IMR-90 (cell line): ENCODE measurements at regions not wholly inside any gene's neighbourhood (a gene's known extent, or its start where the extent isn't known, plus 50 kb on each side); places are given as distances from the start of the nearest gene placed in this dataset.

Experiments used
- ATAC-seq: fragments of 200-7000 bp; cut with Tn5 transposase; 2 replicates; pipeline ENCODE4 v1.9.1; 2020; ENCODE audit warnings: low read depth, mild to moderate bottlenecking, moderate library complexity
- BruUV-seq: library from RNA; stranded (reverse); fragments of 400-500 nt; replicated peaks from 2 replicates; lab custom pipeline; 2021; lab: Mats Ljungman, UMichigan
- CTCF ChIA-PET: fragments of 300-600 bp; formaldehyde crosslinking; extraction: SDS; loops from one replicate; lab custom pipeline; 2021; ENCODE audit warnings: antibody characterized with exemption; lab: Yijun Ruan, JAX
- POLR2A ChIA-PET: fragments of 300-600 bp; sonication (Branson Sonifier 250); formaldehyde crosslinking; loops from one replicate; lab custom pipeline; 2022; ENCODE audit warnings: antibody characterized with exemption; ENCODE audit not compliant: unreplicated experiment; lab: Charles Lee
- DNase-seq: peaks from one replicate; pipeline ENCODE4 v3.0.0; 2013
- H2AFZ ChIP-seq: replicated peaks from 2 replicates; pipeline ENCODE3; 2013; ENCODE audit warnings: low read length, mild to moderate bottlenecking; ENCODE audit not compliant: poor library complexity
- H2AK5ac ChIP-seq: 2 replicates; pipeline ENCODE4 v1.6.1; 2013; ENCODE audit warnings: low read depth, low read length, inconsistent platforms
- H2AK9ac ChIP-seq: replicated peaks from 2 replicates; pipeline ENCODE3; 2013; ENCODE audit warnings: mild to moderate bottlenecking, low read depth, low read length, moderate library complexity; ENCODE audit not compliant: poor library complexity
- H2BK120ac ChIP-seq: 2 replicates; pipeline ENCODE4 v1.6.1; 2013; ENCODE audit warnings: low read depth, low read length, inconsistent platforms
- H2BK15ac ChIP-seq: 3 replicates; pipeline ENCODE4 v1.6.1; 2013; ENCODE audit warnings: low read depth, low read length, inconsistent platforms
- H2BK20ac ChIP-seq: 2 replicates; pipeline ENCODE4 v1.6.1; 2013; ENCODE audit warnings: low read depth, mild to moderate bottlenecking, inconsistent platforms, low read length, moderate library complexity
- H2BK5ac ChIP-seq: 2 replicates; pipeline ENCODE4 v1.6.1; 2013; ENCODE audit warnings: mild to moderate bottlenecking, low read depth, low read length, inconsistent platforms; ENCODE audit not compliant: poor library complexity, severe bottlenecking
- H3K14ac ChIP-seq: replicated peaks from 2 replicates; pipeline ENCODE4 v1.6.1; 2013; ENCODE audit warnings: low read depth, low read length, inconsistent platforms
- H3K18ac ChIP-seq: 2 replicates; pipeline ENCODE4 v1.6.1; 2013; ENCODE audit warnings: low read depth, low read length, control low read depth
- H3K23ac ChIP-seq: 2 replicates; pipeline ENCODE4 v1.6.1; 2013; ENCODE audit warnings: low read depth, low read length, inconsistent platforms
- H3K27ac ChIP-seq: 2 replicates; pipeline ENCODE4 v1.5.1; 2013; ENCODE audit warnings: mild to moderate bottlenecking, control low read depth, low read length; ENCODE audit not compliant: insufficient read depth
- H3K27me3 ChIP-seq: 2 replicates; pipeline ENCODE4 v1.6.1; 2013; ENCODE audit warnings: low read length; ENCODE audit not compliant: control insufficient read depth, insufficient read depth
- H3K36me3 ChIP-seq: 2 replicates; pipeline ENCODE4 v1.6.1; 2013; ENCODE audit warnings: low read length, mixed read lengths; ENCODE audit not compliant: control insufficient read depth, insufficient read depth
- H3K4ac ChIP-seq: 2 replicates; pipeline ENCODE4 v1.6.1; 2013; ENCODE audit warnings: low read depth, low read length, inconsistent platforms
- H3K4me1 ChIP-seq: 2 replicates; pipeline ENCODE4 v1.6.1; 2013; ENCODE audit warnings: low read length, mixed read lengths; ENCODE audit not compliant: control insufficient read depth, insufficient read depth
- H3K4me2 ChIP-seq: 2 replicates; pipeline ENCODE4 v1.6.1; 2013; ENCODE audit warnings: low read depth, mild to moderate bottlenecking, control low read depth, low read length, moderate library complexity
- H3K4me3 ChIP-seq: 2 replicates; pipeline ENCODE4 v1.5.1; 2013; ENCODE audit warnings: low read depth, mild to moderate bottlenecking, control low read depth, low read length, moderate library complexity; ENCODE audit not compliant: insufficient read depth
- H3K56ac ChIP-seq: 2 replicates; pipeline ENCODE4 v1.6.1; 2013; ENCODE audit warnings: low read length, inconsistent platforms; ENCODE audit not compliant: insufficient read depth; ENCODE audit errors: extremely low read depth
- H3K79me1 ChIP-seq, 2 experiments: 2 replicates each; pipeline ENCODE4 v1.6.1; 2013; ENCODE audit warnings: low read length in 2 of 2, inconsistent platforms in 1 of 2, low read depth in 1 of 2
- H3K9ac ChIP-seq: 2 replicates; pipeline ENCODE4 v1.6.1; 2013; ENCODE audit warnings: low read depth, low read length, control low read depth
- H3K9me1 ChIP-seq: 2 replicates; pipeline ENCODE4 v1.6.1; 2013; ENCODE audit warnings: low read length, inconsistent platforms; ENCODE audit not compliant: insufficient read depth
- H3K9me3 ChIP-seq: 2 replicates; pipeline ENCODE4 v1.6.1; 2013; ENCODE audit warnings: low read length; ENCODE audit not compliant: control insufficient read depth, insufficient read depth
- H4K20me1 ChIP-seq: 2 replicates; pipeline ENCODE4 v1.6.1; 2013; ENCODE audit warnings: low read length, inconsistent platforms; ENCODE audit not compliant: insufficient read depth
- H4K5ac ChIP-seq: 2 replicates; pipeline ENCODE4 v1.6.1; 2013; ENCODE audit warnings: mild to moderate bottlenecking, low read depth, low read length, control low read depth
- H4K8ac ChIP-seq, 2 experiments: 2 replicates each; pipeline ENCODE4 v1.6.1; 2013; ENCODE audit warnings: low read depth in 2 of 2, low read length in 2 of 2, control low read depth in 1 of 2, inconsistent platforms in 1 of 2
- H4K91ac ChIP-seq: 2 replicates; pipeline ENCODE4 v1.6.1; 2013; ENCODE audit warnings: low read depth, low read length, inconsistent platforms; ENCODE audit not compliant: insufficient read depth
- BHLHE40 ChIP-seq: fragments of 150-350 bp; IDR thresholded peaks from 2 replicates; pipeline ENCODE4 v1.6.1; 2016; ENCODE audit warnings: mild to moderate bottlenecking, low read depth, low read length
- CEBPB ChIP-seq: IDR thresholded peaks from 2 replicates; pipeline ENCODE4 v1.6.1; 2012; ENCODE audit warnings: low read depth, low read length, improper control_type of control experiment
- CHD1 ChIP-seq: IDR thresholded peaks from 2 replicates; pipeline ENCODE4 v1.6.1; 2012; ENCODE audit warnings: low read depth, low read length, improper control_type of control experiment
- ELK1 ChIP-seq: fragments of 150-350 bp; IDR thresholded peaks from 2 replicates; pipeline ENCODE4 v1.6.1; 2016; ENCODE audit warnings: low read depth, mild to moderate bottlenecking, low read length, moderate library complexity, borderline replicate concordance
- FOS ChIP-seq: fragments of 150-350 bp; IDR thresholded peaks from 2 replicates; pipeline ENCODE4 v1.6.1; 2016; ENCODE audit warnings: low read depth, low read length
- MAFK ChIP-seq: IDR thresholded peaks from 2 replicates; pipeline ENCODE4 v1.6.1; 2012; ENCODE audit warnings: low read depth, low read length, improper control_type of control experiment
- MAZ ChIP-seq: IDR thresholded peaks from 2 replicates; pipeline ENCODE4 v1.6.1; 2012; ENCODE audit warnings: low read depth, mild to moderate bottlenecking, low read length, improper control_type of control experiment, moderate library complexity, borderline replicate concordance
- MXI1 ChIP-seq: IDR thresholded peaks from 2 replicates; pipeline ENCODE4 v1.6.1; 2012; ENCODE audit warnings: low read depth, mild to moderate bottlenecking, low read length, moderate library complexity, borderline replicate concordance
- NFE2L2 ChIP-seq: fragments of 150-350 bp; IDR thresholded peaks from 2 replicates; pipeline ENCODE4 v1.6.1; 2016; ENCODE audit warnings: low read depth, mild to moderate bottlenecking, low read length
- POLR2A ChIP-seq: IDR thresholded peaks from 2 replicates; pipeline ENCODE4 v1.6.1; 2012; ENCODE audit warnings: mild to moderate bottlenecking, low read depth, low read length
- RAD21 ChIP-seq: IDR thresholded peaks from 2 replicates; pipeline ENCODE4 v1.6.1; 2012; ENCODE audit warnings: low read length, improper control_type of control experiment
- RCOR1 ChIP-seq: IDR thresholded peaks from 2 replicates; pipeline ENCODE4 v1.6.1; 2012; ENCODE audit warnings: mild to moderate bottlenecking, low read length, improper control_type of control experiment; ENCODE audit not compliant: insufficient replicate concordance
- RFX5 ChIP-seq: IDR thresholded peaks from 2 replicates; pipeline ENCODE4 v1.8.0; 2012; ENCODE audit warnings: low read depth, mild to moderate bottlenecking, low read length, moderate library complexity
- SMC3 ChIP-seq: fragments of 150-350 bp; IDR thresholded peaks from 2 replicates; pipeline ENCODE4 v1.6.1; 2016; ENCODE audit warnings: low read depth, mild to moderate bottlenecking, antibody characterized with exemption, low read length, moderate library complexity
- USF2 ChIP-seq: fragments of 150-350 bp; IDR thresholded peaks from 2 replicates; pipeline ENCODE4 v1.6.1; 2017; ENCODE audit warnings: mild to moderate bottlenecking, antibody characterized with exemption, low read length, low read depth
- WGBS, 2 experiments: methylation state at CpG; one replicate each; pipeline versions ENCODE4 v1.1.5 to v1.1.7; 2013; ENCODE audit warnings: missing lambda C conversion rate in 2 of 2; ENCODE audit not compliant: insufficient read length in 1 of 2; ENCODE audit errors: extremely low coverage in 2 of 2; 5-methylcytosine and 5-hydroxymethylcytosine counted together
- dilution Hi-C: fragments of 300-500 bp; cut with HindIII; formaldehyde crosslinking; loops from one replicate; pipeline ENCODE4 v1.14.3; 2018; ENCODE audit warnings: low sequenced_read_pairs; ENCODE audit not compliant: unreplicated experiment
- in situ Hi-C: fragments of 300-500 bp; cut with MboI; formaldehyde crosslinking; loops from 3 replicates; pipeline ENCODE4 v1.14.3; 2019; ENCODE audit warnings: low sequenced_read_pairs, inconsistent platforms, mixed read lengths
- intact Hi-C: fragments of 100-400 bp; cut with micrococcal nuclease; formaldehyde crosslinking; loops from 2 replicates; pipeline ENCODE4 v1.10.0; 2022
- TF ChIP-seq, protein P1 (sequence below): conservative IDR thresholded peaks from 2 replicates; pipeline ENCODE4 v1.5.1; 2012; ENCODE audit warnings: mild to moderate bottlenecking, low read depth, low read length, improper control_type of control experiment

- in situ Hi-C loops (no loop called here), dilution Hi-C loops (no loop called here)
These were observed 203.5 kb upstream of the GOT2 start for GRCh38 chr16:58937661-58938060.

More at GRCh38 chr16:58937661-58938060, 203.5 kb upstream of the GOT2 start:
- Histone ChIP-seq H3K4me3 (no peak overlapping the region), H4K5ac (no peak overlapping the region), H3K27me3 (no peaks in the 10 kb centered on the region), H3K4ac (no peak overlapping the region), H4K91ac (no peak overlapping the region), H3K79me1 (no peaks in the 10 kb centered on the region), H3K4me1 (no peaks in the 10 kb centered on the region), H2AFZ (no peak overlapping the region), H2AK5ac (no peak overlapping the region), H3K27ac (no peak overlapping the region), H4K20me1 (no peaks in the 10 kb centered on the region), H2BK15ac (no peak overlapping the region), H3K14ac (no peak overlapping the region), H3K18ac (no peak overlapping the region), H3K36me3 (no peaks in the 10 kb centered on the region), H2BK120ac (no peak overlapping the region), H3K56ac (no peak overlapping the region), H3K9me1 (no peaks in the 10 kb centered on the region), H3K23ac (no peak overlapping the region), H3K9me3 (no peaks in the 10 kb centered on the region), H2AK9ac (no peak overlapping the region), H2BK5ac (no peak overlapping the region), H3K9ac (no peak overlapping the region), H2BK20ac (no peak overlapping the region), H3K4me2 (no peak overlapping the region), H4K8ac (no peak overlapping the region)
- intact Hi-C loops = no loop called here
- TF ChIP-seq RAD21 = no peak
- no peak for TF ChIP-seq USF2
- no peak for TF ChIP-seq CHD1
- TF ChIP-seq MAFK = no peak
- no peak for TF ChIP-seq POLR2A
- TF ChIP-seq CEBPB = no peak
- no peak for TF ChIP-seq NFE2L2
- no peak for TF ChIP-seq RFX5
- no peak for TF ChIP-seq FOS
- TF ChIP-seq RCOR1 = no peak
- TF ChIP-seq MAZ = no peak
- TF ChIP-seq ELK1 = no peak
- no peak for TF ChIP-seq MXI1
- no peak for TF ChIP-seq BHLHE40
- TF ChIP-seq, protein P1, sequence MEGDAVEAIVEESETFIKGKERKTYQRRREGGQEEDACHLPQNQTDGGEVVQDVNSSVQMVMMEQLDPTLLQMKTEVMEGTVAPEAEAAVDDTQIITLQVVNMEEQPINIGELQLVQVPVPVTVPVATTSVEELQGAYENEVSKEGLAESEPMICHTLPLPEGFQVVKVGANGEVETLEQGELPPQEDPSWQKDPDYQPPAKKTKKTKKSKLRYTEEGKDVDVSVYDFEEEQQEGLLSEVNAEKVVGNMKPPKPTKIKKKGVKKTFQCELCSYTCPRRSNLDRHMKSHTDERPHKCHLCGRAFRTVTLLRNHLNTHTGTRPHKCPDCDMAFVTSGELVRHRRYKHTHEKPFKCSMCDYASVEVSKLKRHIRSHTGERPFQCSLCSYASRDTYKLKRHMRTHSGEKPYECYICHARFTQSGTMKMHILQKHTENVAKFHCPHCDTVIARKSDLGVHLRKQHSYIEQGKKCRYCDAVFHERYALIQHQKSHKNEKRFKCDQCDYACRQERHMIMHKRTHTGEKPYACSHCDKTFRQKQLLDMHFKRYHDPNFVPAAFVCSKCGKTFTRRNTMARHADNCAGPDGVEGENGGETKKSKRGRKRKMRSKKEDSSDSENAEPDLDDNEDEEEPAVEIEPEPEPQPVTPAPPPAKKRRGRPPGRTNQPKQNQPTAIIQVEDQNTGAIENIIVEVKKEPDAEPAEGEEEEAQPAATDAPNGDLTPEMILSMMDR = no peak
- no peak for TF ChIP-seq SMC3
- ChIA-PET POLR2A (no interaction called here), CTCF (no interaction called here)
- no peak for DNase-seq
- ATAC-seq = no peak
- no CpG with 5 or more reads among the region's 5 CpGs for WGBS, 2 experiments
- BruUV-seq = no TSS peak
